ENCODE measurements at regions not wholly inside any gene's neighbourhood (a gene's known extent, or its start where the extent isn't known, plus 50 kb on each side); places are given as distances from the start of the nearest gene placed in this dataset.

DNA sequence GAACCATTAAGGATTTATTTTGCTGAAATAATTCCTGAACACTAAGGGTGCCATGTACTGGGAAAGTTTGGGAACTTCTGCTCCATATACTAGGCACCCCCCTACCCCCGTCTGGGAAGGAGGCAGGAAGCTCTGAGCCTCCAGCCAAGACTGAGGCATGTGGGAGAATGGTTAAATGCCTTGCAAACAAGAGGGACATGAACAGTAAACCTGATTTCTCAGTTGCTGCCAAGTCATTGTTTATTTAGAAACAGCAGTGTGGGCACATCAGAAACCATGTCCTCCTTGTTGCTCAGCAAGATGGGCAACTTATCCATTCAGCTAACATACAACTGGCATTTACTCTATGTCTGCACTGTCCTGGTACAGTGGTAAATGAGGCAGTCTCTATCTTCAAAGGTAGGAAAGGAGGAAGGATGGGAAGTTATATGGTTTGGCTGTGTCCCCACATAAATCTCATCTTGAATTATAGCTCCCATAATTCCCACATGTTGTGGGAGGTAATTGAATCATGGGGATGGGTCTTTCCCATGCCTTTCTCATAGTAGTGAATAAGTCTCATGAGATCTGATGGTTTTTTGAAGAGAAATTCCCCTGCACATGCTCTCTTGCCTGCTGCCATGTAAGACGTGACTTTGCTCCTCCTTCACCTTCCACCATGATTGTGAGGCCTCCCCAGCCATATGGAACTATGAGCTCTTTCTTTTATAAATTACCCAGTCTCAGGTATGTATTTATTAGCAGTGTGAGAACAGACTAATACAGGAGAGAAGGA is 459.1 kb downstream of the MIAT start:
- TF ChIP-seq, protein P1, sequence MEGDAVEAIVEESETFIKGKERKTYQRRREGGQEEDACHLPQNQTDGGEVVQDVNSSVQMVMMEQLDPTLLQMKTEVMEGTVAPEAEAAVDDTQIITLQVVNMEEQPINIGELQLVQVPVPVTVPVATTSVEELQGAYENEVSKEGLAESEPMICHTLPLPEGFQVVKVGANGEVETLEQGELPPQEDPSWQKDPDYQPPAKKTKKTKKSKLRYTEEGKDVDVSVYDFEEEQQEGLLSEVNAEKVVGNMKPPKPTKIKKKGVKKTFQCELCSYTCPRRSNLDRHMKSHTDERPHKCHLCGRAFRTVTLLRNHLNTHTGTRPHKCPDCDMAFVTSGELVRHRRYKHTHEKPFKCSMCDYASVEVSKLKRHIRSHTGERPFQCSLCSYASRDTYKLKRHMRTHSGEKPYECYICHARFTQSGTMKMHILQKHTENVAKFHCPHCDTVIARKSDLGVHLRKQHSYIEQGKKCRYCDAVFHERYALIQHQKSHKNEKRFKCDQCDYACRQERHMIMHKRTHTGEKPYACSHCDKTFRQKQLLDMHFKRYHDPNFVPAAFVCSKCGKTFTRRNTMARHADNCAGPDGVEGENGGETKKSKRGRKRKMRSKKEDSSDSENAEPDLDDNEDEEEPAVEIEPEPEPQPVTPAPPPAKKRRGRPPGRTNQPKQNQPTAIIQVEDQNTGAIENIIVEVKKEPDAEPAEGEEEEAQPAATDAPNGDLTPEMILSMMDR (IDR thresholded peaks at IDR 0.05): no peak
- TF ChIP-seq POLR2A (IDR thresholded peaks at IDR 0.05): no peak

Measured in Peyer's patch (tissue), 4 donors.